ENCODE measurements at regions not wholly inside any gene's neighbourhood (a gene's known extent, or its start where the extent isn't known, plus 50 kb on each side); places are given as distances from the start of the nearest gene placed in this dataset.
"Not testable (repeated sequence)": the region's sequence is repeated elsewhere in the genome, so short reads cannot be mapped to it uniquely, and the experiment has no call there.

DNA sequence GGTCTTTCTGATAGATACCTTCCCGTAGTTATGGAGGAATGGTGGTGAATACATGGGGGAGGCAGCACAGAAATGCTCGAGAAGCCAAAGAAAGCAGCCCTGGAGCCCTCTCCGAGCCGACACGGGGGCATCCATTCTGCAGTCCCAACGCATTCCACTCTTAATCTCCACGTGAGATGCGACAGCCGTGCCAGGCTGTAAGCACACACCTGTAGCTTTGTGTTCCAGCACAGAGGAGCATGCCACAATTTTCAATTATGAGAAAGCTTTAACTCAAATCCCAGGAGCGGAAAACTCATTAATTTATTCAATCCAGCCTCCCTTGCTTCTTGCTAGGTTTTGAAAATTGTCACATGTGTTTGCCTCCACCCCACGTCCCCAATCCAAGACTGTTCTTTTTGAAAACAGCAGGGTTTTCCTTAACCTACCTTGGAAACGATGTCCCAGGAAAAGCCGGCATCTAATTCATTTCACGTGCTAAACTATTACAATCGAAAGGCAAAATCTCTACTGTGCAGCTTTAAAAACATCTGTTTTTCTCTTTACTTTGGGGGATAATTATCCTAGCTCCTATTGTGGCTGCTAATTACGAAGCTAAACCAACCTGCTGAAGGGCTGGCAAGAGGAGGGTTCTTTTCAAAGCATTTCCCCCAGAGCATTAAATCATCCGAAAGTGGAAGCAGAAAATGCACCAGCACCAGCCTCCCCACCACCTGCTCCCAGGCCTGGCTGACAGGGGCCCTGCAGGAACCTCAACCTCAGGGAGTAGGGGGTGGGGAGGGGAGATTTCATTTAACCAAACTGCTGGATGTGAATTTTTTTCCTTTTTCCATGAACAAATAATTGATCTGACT is 56.0 kb upstream of the CHST15 start:
- DNase-seq (ENCODE audit: low read depth in 2 of 2) = no peak

DNA sequence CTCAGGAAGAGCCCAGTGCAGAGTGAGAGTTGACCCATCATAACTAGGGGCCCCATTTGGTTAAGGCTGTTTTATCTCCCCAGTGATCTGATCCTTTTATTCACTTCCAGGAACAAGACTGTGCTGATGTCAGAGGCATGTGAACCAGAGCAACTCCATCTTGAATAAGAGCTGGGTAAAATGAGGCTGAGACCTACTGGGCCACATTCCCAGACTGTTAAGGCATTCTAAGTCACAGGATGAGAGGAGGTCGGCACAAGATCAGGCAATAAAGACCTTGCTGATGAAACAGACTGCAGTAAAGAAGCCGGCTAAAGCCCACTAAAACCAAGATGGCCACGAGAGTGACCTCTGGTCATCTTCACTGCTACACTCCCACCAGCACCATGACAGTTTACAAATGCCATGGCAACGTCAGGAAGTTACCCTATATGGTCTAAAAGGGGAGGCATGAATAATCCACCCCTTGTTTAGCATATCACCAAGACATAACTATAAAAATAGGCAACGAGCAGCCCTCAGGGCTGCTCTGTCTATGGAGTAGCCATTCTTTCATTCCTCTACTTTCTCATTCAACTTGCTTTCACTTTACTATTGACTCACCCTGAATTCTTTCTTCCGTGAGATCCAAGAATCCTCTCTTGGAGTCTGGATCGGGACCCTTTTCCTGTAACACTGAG is 55.3 kb upstream of the CHST15 start:
- not testable (repeated sequence) for DNase-seq (ENCODE audit: low read depth in 2 of 2)

DNA sequence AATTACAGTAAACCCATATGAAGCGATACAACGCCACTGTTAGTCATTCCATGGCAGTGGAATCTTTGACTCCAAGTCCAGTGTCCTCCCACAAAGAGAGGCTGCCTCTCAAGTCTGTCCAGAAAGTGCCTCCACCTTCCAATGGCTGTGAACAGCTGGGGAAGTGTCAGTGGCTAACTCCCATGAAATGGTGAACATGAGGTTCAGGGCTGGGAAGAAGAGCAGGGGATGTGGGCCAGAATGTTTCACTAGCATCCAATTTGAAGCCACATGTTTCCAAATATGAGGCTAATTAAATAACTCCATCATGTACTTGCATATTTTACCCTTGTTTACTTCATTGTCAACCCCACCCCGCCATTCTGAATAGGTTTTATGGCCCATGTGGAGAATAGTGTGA is 53.1 kb upstream of the CHST15 start:
- DNase-seq (ENCODE audit: low read depth in 2 of 2) = no peak

DNA sequence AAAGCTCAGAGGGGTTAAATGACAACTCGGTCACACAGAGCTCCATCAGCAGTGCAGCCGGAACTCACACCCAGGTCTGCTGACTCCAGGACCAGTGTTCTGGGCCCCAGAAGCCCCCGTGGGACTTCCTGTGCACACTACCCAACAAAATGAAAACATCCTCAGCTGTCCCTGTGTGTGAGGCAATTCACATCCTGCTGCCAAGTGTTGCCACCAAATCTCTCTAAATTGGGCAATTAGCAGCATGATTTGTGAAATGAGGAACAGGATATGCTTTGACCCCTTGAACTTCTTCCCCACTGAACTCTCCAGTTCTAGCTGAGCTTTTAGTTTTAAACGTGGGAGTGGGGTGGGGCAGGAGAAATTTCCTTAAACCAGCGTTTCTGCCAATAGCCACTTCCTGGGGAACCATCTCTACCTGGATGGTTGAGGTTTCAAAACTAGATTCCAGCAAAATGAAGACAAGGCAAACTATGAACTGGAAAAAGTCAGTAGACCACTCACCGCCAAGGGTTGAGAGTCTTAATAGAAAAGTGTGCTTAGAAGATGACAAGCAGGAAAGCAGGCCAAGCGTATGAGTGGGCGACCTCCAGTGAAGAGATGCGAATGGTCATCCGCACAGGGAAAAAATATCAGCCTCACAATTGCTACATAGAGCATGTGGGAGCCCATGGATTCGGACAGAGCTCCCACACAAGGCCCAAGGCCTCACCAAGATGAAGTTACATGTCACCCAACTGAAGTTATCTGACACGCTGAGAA is 51.9 kb upstream of the CHST15 start:
- DNase-seq (ENCODE audit: low read depth in 2 of 2) = no peak

DNA sequence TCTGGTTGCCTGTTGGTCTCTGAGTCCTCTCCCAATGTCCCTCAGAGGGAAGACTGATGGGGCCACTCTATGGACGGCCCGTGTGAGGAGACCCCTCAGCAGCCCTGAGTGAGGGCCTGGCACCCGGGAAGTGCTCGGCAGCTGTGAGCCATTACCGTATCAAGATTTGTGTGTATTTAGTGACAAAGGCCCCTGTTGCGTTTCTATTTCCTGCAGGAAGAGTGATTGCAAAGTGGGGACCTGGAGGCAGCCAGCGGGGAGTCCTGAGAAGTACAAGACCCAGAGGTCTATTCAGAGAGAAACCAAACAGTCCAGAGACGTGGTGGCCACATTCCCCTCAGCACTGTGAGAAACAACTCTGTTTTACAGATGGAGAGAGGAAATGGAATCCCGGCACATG is 51.1 kb upstream of the CHST15 start:
- no peak for DNase-seq (ENCODE audit: low read depth in 2 of 2)

DNA sequence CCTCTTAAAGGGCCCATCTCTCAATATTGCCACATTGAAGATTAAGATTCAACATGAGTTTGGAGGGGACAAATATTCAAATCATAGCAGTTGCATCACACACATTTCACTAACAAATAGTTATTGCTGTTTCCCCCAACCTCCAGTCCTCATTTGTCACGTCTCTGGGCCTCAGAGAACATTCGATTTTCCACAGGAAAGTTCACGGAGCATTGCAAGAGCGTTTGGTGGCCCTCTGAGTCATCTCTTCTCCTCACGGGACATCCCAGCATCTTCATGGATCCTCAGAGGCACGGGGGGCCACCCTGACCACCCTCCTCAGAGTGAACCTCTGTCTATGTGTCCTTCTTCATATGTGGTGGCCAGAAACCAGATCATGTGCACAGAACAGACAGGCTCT is 50.3 kb upstream of the CHST15 start:
- DNase-seq (ENCODE audit: low read depth in 2 of 2) = no peak
